GM12874 (cell line): ENCODE measurements at regions not wholly inside any gene's neighbourhood (a gene's known extent, or its start where the extent isn't known, plus 50 kb on each side); places are given as distances from the start of the nearest gene placed in this dataset.

Source experiments
- TF ChIP-seq, protein P1 (sequence below): IDR thresholded peaks from 2 replicates; pipeline ENCODE4 v1.5.1; 2011; ENCODE audit warnings: low read depth, mild to moderate bottlenecking, control low read depth, low read length, moderate library complexity; ENCODE audit not compliant: insufficient read depth

DNA sequence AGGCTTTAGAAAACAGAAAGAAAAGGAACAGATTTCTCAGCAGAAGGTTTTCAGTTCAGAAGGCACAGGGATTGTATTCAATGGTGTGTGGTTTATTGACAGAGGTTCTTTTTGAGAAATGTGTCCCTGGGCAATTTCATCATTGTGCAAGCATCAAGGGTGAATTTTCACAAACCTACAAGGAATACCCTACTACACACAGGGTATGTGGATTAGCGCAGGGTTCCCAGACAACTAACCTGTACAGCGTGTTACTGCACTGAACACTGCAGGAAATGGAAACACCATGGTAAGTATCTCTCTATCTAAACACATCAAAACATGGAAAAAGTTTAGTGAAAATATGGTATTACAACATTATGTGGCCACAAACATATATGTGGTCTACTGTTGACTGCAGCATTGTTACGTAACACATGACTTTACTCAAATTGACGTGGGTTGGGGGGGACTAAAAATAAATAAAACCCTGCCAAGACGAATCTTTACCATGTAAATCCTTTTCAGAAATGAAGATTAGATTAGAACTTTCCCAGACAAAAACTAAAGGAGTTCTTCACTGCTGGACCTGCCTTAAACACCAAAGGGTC, 893.1 kb downstream of the TMEM121 start:
- TF ChIP-seq, protein P1, sequence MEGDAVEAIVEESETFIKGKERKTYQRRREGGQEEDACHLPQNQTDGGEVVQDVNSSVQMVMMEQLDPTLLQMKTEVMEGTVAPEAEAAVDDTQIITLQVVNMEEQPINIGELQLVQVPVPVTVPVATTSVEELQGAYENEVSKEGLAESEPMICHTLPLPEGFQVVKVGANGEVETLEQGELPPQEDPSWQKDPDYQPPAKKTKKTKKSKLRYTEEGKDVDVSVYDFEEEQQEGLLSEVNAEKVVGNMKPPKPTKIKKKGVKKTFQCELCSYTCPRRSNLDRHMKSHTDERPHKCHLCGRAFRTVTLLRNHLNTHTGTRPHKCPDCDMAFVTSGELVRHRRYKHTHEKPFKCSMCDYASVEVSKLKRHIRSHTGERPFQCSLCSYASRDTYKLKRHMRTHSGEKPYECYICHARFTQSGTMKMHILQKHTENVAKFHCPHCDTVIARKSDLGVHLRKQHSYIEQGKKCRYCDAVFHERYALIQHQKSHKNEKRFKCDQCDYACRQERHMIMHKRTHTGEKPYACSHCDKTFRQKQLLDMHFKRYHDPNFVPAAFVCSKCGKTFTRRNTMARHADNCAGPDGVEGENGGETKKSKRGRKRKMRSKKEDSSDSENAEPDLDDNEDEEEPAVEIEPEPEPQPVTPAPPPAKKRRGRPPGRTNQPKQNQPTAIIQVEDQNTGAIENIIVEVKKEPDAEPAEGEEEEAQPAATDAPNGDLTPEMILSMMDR = no peak

DNA sequence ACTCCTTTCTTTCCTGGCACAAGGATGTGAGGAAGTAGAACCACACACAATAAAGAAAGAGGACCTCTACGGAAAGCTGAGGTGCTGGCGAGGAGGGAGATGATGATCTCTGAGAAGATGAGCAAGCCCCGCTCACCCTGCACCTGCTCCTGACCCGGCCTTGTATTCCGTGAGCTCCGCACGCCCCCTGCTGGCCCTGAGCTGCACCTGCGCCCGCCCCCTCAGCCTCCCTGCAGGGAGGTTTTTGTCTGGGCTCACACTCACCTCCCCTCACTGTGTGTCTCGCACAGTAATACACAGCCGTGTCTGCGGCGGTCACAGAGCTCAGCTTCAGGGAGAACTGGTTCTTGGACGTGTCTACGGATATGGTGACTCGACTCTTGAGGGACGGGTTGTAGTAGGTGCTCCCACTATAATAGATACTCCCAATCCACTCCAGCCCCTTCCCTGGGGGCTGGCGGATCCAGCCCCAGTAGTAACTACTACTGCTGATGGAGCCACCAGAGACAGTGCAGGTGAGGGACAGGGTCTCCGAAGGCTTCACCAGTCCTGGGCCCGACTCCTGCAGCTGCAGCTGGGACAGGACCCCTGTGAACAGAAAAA, 895.1 kb downstream of the TMEM121 start:
- TF ChIP-seq, protein P1 = peak; percentile 84

DNA sequence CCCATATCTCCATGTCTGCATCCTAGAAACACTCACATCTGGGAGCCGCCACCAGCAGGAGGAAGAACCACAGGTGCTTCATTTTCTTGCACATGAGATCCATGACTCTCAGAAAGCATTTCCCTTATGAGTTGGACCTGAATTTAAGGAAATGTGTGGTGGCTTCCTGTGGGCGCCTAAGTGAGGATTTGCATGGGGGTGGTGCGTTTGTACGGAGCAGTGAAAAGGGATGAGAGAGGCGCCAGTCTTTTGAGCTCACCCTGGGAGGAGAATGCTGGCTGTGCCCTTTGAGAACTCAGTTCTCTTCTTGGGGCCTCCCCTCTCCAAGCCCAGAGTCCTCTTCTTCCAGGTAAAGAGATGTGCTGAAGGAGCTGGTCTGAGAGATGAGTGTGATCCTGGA, 895.7 kb downstream of the TMEM121 start:
- TF ChIP-seq, protein P1 = no peak

DNA sequence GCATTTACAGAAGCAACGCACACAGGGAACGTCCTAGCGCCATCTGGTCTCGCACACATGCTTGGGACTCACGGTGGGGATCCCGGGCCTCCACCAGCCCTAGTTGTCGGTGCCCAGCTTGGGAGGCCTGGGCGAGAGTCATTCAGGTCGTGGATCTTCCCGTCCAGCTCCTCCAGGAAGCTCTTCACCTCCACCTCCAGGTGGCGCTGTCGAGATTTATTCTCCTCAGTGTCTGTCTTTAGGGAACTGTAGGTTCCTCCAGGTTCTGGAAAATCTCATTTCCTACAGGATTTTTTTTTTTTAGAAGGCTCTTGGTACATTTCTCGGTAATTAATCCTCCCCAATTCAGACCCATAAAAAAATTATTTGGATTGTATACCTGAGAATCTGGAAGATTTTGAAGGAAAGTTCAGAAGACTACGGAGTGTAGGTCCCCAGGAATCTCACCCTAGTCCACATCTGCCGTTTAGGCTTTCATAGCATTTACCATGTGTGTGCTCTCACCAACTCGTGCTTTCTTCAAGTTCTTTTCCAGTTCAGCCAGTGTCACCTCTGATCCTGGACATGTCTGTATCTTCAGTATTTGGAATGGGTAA, 910.0 kb downstream of the TMEM121 start:
- TF ChIP-seq, protein P1 = peak; percentile 75

DNA sequence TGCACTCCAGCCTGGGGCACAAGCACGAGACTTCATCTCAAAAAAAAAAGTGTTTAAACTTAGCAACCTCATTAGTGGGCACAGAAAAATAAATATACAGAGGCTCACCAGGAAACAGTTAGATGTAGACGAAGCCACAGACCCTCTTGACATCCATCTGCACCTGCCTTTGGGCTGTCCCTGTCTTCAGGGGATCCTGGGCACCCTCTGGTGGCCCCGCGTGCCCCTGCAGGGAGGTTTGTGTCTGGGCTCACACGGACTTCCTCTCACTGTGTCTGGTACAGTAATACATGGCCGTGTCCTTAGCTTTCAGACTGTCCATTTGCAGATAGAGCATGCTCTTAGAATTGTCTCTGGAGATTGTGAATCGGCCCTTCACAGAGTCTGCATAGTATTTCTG, 916.5 kb downstream of the TMEM121 start:
- TF ChIP-seq, protein P1 = peak; percentile 79

DNA sequence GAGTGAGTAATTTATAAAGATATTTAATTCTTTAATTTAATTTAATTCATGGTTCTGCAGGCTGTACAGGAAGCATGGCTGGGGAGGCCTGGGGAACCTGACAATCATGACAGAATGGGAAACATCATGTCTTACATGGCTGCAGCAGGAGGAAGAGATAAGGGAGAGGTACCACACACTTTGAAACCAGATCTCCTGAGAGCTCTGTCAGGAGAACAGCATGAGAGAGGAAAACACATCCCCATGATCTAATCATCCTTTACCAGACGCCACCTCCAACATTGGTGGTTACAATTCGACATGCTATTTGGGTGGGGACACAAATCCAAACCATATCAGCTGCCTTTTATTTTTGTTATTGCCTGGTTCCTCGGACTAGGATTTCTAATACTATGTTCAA, 928.6 kb downstream of the TMEM121 start:
- TF ChIP-seq, protein P1 = no peak

DNA sequence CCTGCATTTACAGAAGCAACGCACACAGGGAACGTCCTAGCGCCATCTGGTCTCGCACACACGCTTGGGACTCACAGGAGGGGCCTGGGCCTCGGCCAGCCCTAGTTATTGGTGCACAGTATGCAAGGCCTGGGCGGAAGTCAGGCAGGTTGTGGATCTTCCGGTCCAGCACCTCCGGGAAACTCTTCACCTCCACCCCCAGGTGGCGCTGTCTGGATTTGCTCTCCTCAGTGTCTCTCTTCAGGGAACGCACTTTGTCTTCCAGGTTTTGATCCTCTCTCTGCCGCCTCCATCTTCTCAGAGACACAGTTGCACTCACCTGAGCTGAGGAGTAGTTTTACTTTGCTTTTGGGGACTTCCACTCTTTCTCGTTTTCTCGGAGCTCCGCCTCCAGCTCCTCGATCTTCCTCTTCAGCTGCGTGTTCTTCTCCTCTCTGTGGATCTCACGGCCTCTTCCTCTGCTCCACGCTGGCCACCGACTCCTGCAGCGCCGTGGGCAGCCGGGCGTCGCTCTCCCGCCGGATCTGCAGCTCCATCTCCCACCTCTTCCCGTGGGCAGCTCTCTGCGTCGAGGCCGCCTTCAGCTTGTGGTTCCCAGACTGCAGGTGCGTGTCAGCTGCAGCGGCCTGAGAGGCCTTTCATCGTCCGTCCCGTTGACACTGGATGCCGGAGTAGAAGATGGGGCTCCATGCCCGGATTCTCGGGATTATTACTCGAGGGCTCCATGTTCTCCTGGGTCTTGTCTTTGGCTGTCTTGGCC, 933.8 kb downstream of the TMEM121 start:
- TF ChIP-seq, protein P1 = peak; percentile 66
